Omental fat pad (tissue), 3 donors: ENCODE measurements at regions not wholly inside any gene's neighbourhood (a gene's known extent, or its start where the extent isn't known, plus 50 kb on each side); places are given as distances from the start of the nearest gene placed in this dataset.

Source experiments
- ATAC-seq: fragments of 150-250 bp; one replicate; pipeline ENCODE4 v1.9.1; 2016; ENCODE audit warnings: mild to moderate bottlenecking, moderate library complexity; ENCODE audit not compliant: low FRiP score
- DNase-seq: peaks from one replicate; pipeline ENCODE4 v3.0.0-alpha.2; 2019; ENCODE audit warnings: low spot score
- CTCF ChIP-seq, 3 donors: fragments of 450-650 bp; IDR thresholded peaks; one replicate each; pipeline ENCODE4 v1.5.1; 2016 to 2017; ENCODE audit warnings: antibody characterized with exemption in 3 of 3, mild to moderate bottlenecking in 3 of 3, moderate library complexity in 2 of 3

GRCh38 chr4:124484940-124485339 lies 227.6 kb downstream of the ANKRD50 start:
- ATAC-seq = no peak
- no peak for TF ChIP-seq CTCF (IDR thresholded peaks at IDR 0.05)
- DNase-seq = no peak

GRCh38 chr4:124486423-124486822 lies 226.1 kb downstream of the ANKRD50 start:
- no peak for TF ChIP-seq CTCF (IDR thresholded peaks at IDR 0.05)
- DNase-seq (no peak), ATAC-seq (no peak)

- TF ChIP-seq CTCF (IDR thresholded peaks at IDR 0.05) = no peak
- no peak for ATAC-seq
These were observed 224.9 kb downstream of the ANKRD50 start for GRCh38 chr4:124487651-124488050.

GRCh38 chr4:124491361-124492145 lies 221.0 kb downstream of the ANKRD50 start:
- no peak for TF ChIP-seq CTCF (IDR thresholded peaks at IDR 0.05)
- ATAC-seq (no peak), DNase-seq (no peak)

More at GRCh38 chr4:124487651-124488050, 224.9 kb downstream of the ANKRD50 start:
- DNase-seq = no peak

- ATAC-seq = no peak
- no peak for DNase-seq
- TF ChIP-seq CTCF (IDR thresholded peaks at IDR 0.05) = no peak
These were observed 213.3 kb downstream of the ANKRD50 start for GRCh38 chr4:124499261-124499660.

GRCh38 chr4:124501576-124501975 lies 211.0 kb downstream of the ANKRD50 start:
- ATAC-seq (no peak), DNase-seq (no peak)
- TF ChIP-seq CTCF (IDR thresholded peaks at IDR 0.05) = no peak

- TF ChIP-seq CTCF (IDR thresholded peaks at IDR 0.05) = no peak
- ATAC-seq = no peak
- DNase-seq = no peak
These were observed 208.1 kb downstream of the ANKRD50 start for GRCh38 chr4:124504431-124504830.
